ENCODE measurements at regions not wholly inside any gene's neighbourhood (a gene's known extent, or its start where the extent isn't known, plus 50 kb on each side); places are given as distances from the start of the nearest gene placed in this dataset.

DNA sequence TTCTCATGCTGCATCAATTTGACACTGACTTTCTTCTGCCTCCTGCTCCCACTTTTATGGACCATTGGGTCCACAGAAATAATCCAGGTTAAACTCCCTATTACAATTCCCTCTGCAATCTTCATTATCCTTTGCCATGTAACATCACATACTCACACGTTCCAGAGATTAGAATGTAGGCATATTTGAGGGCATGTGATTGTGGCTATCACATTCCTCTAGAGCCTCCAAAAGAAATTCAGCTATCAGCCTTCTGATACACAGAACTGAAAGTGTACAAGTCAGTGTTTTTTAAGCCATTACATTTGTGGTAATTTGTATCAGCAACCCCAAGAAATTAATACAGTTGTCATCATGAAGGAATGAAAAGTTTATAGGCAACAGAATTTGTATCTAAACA is 892.4 kb downstream of the RPS29 start:
- H3K9ac ChIP-seq (ENCODE audit: insufficient read length, low read depth), result no peak overlapping the region
- TF ChIP-seq YY1 (IDR thresholded peaks at IDR 0.05; ENCODE audit: insufficient read depth, insufficient read length) (no peak), SUZ12 (IDR thresholded peaks at IDR 0.05; ENCODE audit: extremely low read depth, insufficient read depth, insufficient read length) (no peak), ZNF274 (IDR thresholded peaks at IDR 0.05; ENCODE audit: low read depth, low read length) (no peak)
- H3K4me3 ChIP-seq (ENCODE audit: insufficient read length, low read depth), result no peak overlapping the region
- H3K9me3 ChIP-seq (ENCODE audit: insufficient read depth, low read length), result no peaks in the 10 kb centered on the region
- H3K4me1 ChIP-seq (ENCODE audit: insufficient read depth, insufficient read length), result no peaks in the 10 kb centered on the region
- no peak for DNase-seq (ENCODE audit: low read depth, low spot score)
- no peaks in the 10 kb centered on the region for H3K27me3 ChIP-seq (ENCODE audit: insufficient read depth, insufficient read length)
- no peaks in the 10 kb centered on the region for H3K36me3 ChIP-seq (ENCODE audit: insufficient read depth, insufficient read length, low read length)

DNA sequence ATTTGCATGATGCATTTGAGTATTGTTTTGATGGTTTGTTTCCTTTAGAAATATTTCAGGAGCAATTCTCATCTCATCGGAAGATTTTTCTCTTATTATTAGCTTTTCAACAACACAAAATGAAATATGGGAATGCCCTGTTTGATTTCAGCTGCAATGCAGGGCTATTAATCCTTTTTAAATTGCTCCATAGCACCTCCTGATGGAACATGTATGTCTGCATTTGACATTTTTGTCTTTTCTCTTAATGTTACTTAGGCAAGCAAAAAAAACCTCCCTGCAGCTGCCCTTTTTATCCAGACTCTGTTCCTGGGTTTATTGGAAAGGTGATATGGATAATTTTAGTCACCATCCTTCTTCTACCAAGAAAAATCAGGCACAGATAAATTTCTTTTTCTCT is 895.8 kb downstream of the RPS29 start:
- no peaks in the 10 kb centered on the region for H3K36me3 ChIP-seq (ENCODE audit: insufficient read depth, insufficient read length, low read length)
- no peak overlapping the region for H3K4me3 ChIP-seq (ENCODE audit: insufficient read length, low read depth)
- DNase-seq (ENCODE audit: low read depth, low spot score), result no peak
- no peaks in the 10 kb centered on the region for H3K27me3 ChIP-seq (ENCODE audit: insufficient read depth, insufficient read length)
- no peaks in the 10 kb centered on the region for H3K4me1 ChIP-seq (ENCODE audit: insufficient read depth, insufficient read length)
- H3K9ac ChIP-seq (ENCODE audit: insufficient read length, low read depth), result no peak overlapping the region
- no peaks in the 10 kb centered on the region for H3K9me3 ChIP-seq (ENCODE audit: insufficient read depth, low read length)
- no peak for TF ChIP-seq YY1 (IDR thresholded peaks at IDR 0.05; ENCODE audit: insufficient read depth, insufficient read length)
- no peak for TF ChIP-seq ZNF274 (IDR thresholded peaks at IDR 0.05; ENCODE audit: low read depth, low read length)

DNA sequence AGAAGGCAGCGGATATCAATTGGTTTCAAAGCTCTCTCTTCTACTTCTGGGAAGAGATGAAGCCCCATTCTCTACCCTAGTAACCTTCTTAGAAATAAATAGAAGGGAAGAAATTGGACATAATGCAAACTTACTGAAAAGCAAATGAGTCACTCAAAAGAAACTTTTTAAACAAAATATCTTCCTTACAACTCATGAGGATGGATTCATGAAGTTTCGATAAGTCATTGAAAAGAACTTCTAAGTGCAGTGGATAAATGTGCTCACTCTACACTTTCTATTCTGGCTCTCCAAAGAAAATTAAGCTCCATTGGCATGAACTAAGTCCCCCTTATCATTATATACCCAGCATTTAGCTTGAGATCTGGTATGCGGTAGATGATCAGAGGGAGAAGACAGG is 899.5 kb downstream of the RPS29 start:
- Histone ChIP-seq H3K9me3 (ENCODE audit: insufficient read depth, low read length) (no peaks in the 10 kb centered on the region), H3K36me3 (ENCODE audit: insufficient read depth, insufficient read length, low read length) (no peaks in the 10 kb centered on the region), H3K4me3 (ENCODE audit: insufficient read length, low read depth) (no peak overlapping the region), H3K27me3 (ENCODE audit: insufficient read depth, insufficient read length) (no peaks in the 10 kb centered on the region), H3K9ac (ENCODE audit: insufficient read length, low read depth) (no peak overlapping the region), H3K4me1 (ENCODE audit: insufficient read depth, insufficient read length) (no peaks in the 10 kb centered on the region)
- no peak for DNase-seq (ENCODE audit: low read depth, low spot score)
- TF ChIP-seq SUZ12 (IDR thresholded peaks at IDR 0.05; ENCODE audit: extremely low read depth, insufficient read depth, insufficient read length) (no peak), YY1 (IDR thresholded peaks at IDR 0.05; ENCODE audit: insufficient read depth, insufficient read length) (no peak), ZNF274 (IDR thresholded peaks at IDR 0.05; ENCODE audit: low read depth, low read length) (no peak)

DNA sequence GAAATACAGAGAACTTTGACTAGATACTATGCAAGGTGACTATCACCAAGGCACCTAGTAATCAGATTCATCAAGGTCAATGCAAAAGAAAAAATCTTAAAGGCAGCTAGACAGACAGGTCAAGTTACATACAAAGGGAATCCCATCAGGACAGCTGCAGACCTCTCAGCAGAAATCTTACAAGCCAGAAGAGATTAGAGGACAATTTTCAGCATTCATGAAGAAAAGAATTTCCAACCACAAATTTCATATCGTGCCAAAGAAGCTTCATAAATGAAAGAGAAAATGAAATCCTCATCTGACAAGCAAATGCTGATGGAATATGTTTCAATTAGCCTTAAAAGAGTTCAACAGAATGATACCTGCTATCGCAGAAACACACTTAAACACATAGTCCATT is 913.7 kb downstream of the RPS29 start:
- peaks cover 10% of the 10 kb centered on the region; the same call in 1 of the 2 replicates for H3K9me3 ChIP-seq (ENCODE audit: insufficient read depth, low read length)
- no peaks in the 10 kb centered on the region for H3K27me3 ChIP-seq (ENCODE audit: insufficient read depth, insufficient read length)
- DNase-seq (ENCODE audit: low read depth, low spot score), result no peak
- no peaks in the 10 kb centered on the region for H3K36me3 ChIP-seq (ENCODE audit: insufficient read depth, insufficient read length, low read length)
- no peak overlapping the region for H3K9ac ChIP-seq (ENCODE audit: insufficient read length, low read depth)
- H3K4me1 ChIP-seq (ENCODE audit: insufficient read depth, insufficient read length), result no peaks in the 10 kb centered on the region
- no peak overlapping the region for H3K4me3 ChIP-seq (ENCODE audit: insufficient read length, low read depth)
- no peak for TF ChIP-seq YY1 (IDR thresholded peaks at IDR 0.05; ENCODE audit: insufficient read depth, insufficient read length)
- no peak for TF ChIP-seq SUZ12 (IDR thresholded peaks at IDR 0.05; ENCODE audit: extremely low read depth, insufficient read depth, insufficient read length)
- no peak for TF ChIP-seq ZNF274 (IDR thresholded peaks at IDR 0.05; ENCODE audit: low read depth, low read length)

DNA sequence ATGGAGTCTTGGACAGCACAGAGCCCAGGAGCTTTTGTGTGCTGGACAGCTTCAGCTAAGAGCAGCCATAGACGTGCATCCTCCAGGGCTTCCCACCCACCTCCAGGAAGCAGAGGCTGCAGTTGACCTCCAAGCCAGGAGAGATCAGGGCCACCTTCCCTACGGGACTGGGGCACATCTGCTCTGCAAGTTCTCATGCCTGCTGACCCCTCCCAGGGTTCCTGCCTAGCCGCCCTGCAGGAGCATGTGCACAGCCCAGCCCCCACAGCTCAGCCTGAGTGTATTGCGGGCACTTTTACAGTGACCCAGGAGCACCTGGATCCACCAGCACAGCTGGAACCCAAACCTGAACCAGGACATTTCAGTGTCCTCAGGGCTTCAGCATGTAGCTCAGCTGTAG is 915.2 kb downstream of the RPS29 start:
- H3K9ac ChIP-seq (ENCODE audit: insufficient read length, low read depth), result no peak overlapping the region
- H3K9me3 ChIP-seq (ENCODE audit: insufficient read depth, low read length), result 0 out of 2 replicates have a peak, but pooled peaks cover 2% of the 10 kb centered on the region

DNA sequence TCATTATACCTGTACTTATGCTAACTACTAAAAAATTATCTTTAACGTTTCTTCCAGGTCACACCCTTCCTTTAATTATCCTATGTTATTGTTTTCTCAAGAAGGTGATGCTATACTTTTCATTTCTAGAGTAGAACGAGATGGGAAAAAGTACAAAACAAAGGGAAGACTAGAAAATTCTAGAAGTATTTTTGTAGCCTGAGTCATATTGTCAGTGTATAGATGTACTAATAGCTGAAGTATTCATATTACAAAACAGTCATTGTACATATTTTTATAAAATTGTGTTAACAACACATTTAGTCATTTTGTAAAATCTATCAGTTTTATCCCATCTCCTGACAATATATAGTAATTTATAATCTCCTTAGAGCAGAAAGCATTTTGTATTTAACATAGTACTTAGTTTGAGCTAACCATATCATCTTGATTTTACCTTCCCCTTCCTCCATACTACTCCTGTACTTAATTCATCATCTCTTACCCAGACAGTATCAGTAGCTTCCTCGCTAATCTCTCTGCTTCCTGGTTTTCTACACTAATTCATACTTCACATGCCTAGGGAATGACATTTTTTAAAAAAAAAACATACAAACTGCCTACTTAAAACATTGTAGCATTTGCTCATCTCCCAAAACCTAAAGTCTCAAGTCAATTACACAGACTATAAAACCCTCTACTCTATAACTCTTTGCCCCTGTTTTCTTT is 920.9 kb downstream of the RPS29 start:
- Histone ChIP-seq H3K27me3 (ENCODE audit: insufficient read depth, insufficient read length) (no peaks in the 10 kb centered on the region), H3K4me1 (ENCODE audit: insufficient read depth, insufficient read length) (no peaks in the 10 kb centered on the region), H3K4me3 (ENCODE audit: insufficient read length, low read depth) (no peak overlapping the region), H3K9ac (ENCODE audit: insufficient read length, low read depth) (no peak overlapping the region), H3K36me3 (ENCODE audit: insufficient read depth, insufficient read length, low read length) (no peaks in the 10 kb centered on the region), H3K9me3 (ENCODE audit: insufficient read depth, low read length) (no peaks in the 10 kb centered on the region)
- TF ChIP-seq YY1 (IDR thresholded peaks at IDR 0.05; ENCODE audit: insufficient read depth, insufficient read length) (no peak), ZNF274 (IDR thresholded peaks at IDR 0.05; ENCODE audit: low read depth, low read length) (no peak), SUZ12 (IDR thresholded peaks at IDR 0.05; ENCODE audit: extremely low read depth, insufficient read depth, insufficient read length) (no peak)
- DNase-seq (ENCODE audit: low read depth, low spot score), result no peak

More for the DNA sequence above, 915.2 kb downstream of the RPS29 start:
- no peak overlapping the region for H3K4me3 ChIP-seq (ENCODE audit: insufficient read length, low read depth)
- no peaks in the 10 kb centered on the region for H3K27me3 ChIP-seq (ENCODE audit: insufficient read depth, insufficient read length)
- no peaks in the 10 kb centered on the region for H3K36me3 ChIP-seq (ENCODE audit: insufficient read depth, insufficient read length, low read length)
- no peak for TF ChIP-seq YY1 (IDR thresholded peaks at IDR 0.05; ENCODE audit: insufficient read depth, insufficient read length)
- no peak for TF ChIP-seq SUZ12 (IDR thresholded peaks at IDR 0.05; ENCODE audit: extremely low read depth, insufficient read depth, insufficient read length)
- no peak for TF ChIP-seq ZNF274 (IDR thresholded peaks at IDR 0.05; ENCODE audit: low read depth, low read length)
- H3K4me1 ChIP-seq (ENCODE audit: insufficient read depth, insufficient read length), result no peaks in the 10 kb centered on the region
- DNase-seq (ENCODE audit: low read depth, low spot score), result no peak

DNA sequence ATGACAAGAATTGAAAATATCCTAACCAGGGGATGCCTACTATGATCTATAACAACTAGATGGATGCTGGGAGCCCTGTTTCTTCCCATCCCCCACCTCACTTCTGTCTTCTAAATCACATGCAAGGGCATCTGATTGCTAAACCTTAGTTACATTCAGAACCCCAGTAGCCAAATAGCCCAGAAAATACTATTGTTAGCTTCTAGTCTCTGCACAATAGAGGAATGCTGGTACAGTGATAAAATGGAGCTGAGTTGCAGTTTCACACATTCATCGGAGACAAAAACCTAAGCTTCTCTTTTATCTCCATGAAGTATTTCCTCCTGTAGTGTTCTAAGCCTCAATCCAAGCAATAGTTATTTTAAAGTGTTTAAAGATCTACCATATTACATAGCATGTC is 942.9 kb downstream of the RPS29 start:
- no peak for DNase-seq (ENCODE audit: low read depth, low spot score)
- H3K4me3 ChIP-seq (ENCODE audit: insufficient read length, low read depth), result no peak overlapping the region

More for the DNA sequence above, 942.9 kb downstream of the RPS29 start:
- Histone ChIP-seq H3K36me3 (ENCODE audit: insufficient read depth, insufficient read length, low read length) (no peaks in the 10 kb centered on the region), H3K9me3 (ENCODE audit: insufficient read depth, low read length) (no peaks in the 10 kb centered on the region), H3K27me3 (ENCODE audit: insufficient read depth, insufficient read length) (no peaks in the 10 kb centered on the region), H3K4me1 (ENCODE audit: insufficient read depth, insufficient read length) (no peaks in the 10 kb centered on the region), H3K9ac (ENCODE audit: insufficient read length, low read depth) (no peak overlapping the region)
- TF ChIP-seq ZNF274 (IDR thresholded peaks at IDR 0.05; ENCODE audit: low read depth, low read length) (no peak), SUZ12 (IDR thresholded peaks at IDR 0.05; ENCODE audit: extremely low read depth, insufficient read depth, insufficient read length) (no peak), YY1 (IDR thresholded peaks at IDR 0.05; ENCODE audit: insufficient read depth, insufficient read length) (no peak)
